A673 (cell line): ENCODE measurements at regions not wholly inside any gene's neighbourhood (a gene's known extent, or its start where the extent isn't known, plus 50 kb on each side); places are given as distances from the start of the nearest gene placed in this dataset.

ENCODE experiments used
- BruUV-seq: library from RNA; stranded (reverse); fragments of 400-500 nt; replicated peaks from 2 replicates; lab custom pipeline; 2021; lab: Mats Ljungman, UMichigan
- CTCF ChIA-PET: fragments of 300-600 bp; sonication (Branson Sonifier 250); formaldehyde crosslinking; loops from one replicate; lab custom pipeline; 2022; ENCODE audit warnings: antibody characterized with exemption; lab: Charles Lee
- POLR2A ChIA-PET: fragments of 300-600 bp; sonication (Branson Sonifier 250); formaldehyde crosslinking; loops from one replicate; lab custom pipeline; 2022; ENCODE audit warnings: antibody characterized with exemption; ENCODE audit not compliant: low non-redundant PET; lab: Charles Lee
- DNase-seq: peaks from one replicate; pipeline ENCODE4 v3.0.0-alpha.2; 2015; ENCODE audit warnings: low spot score
- H3K27ac ChIP-seq: fragments of 200-600 bp; sonication (generic); 2 replicates; pipeline ENCODE4 v1.5.1; 2016; ENCODE audit warnings: mixed run types, low read depth, mild to moderate bottlenecking, mixed read lengths, antibody characterized with exemption, low read length; ENCODE audit not compliant: poor library complexity, severe bottlenecking
- H3K27me3 ChIP-seq: fragments of 200-600 bp; sonication (generic); replicated peaks from 2 replicates; pipeline ENCODE4 v1.6.1; 2017; ENCODE audit warnings: mixed run types, low read depth, mild to moderate bottlenecking, mixed read lengths, antibody characterized with exemption, low read length; ENCODE audit not compliant: insufficient read depth, poor library complexity
- H3K36me3 ChIP-seq: fragments of 200-600 bp; sonication (generic); 2 replicates; pipeline ENCODE4 v1.6.1; 2016; ENCODE audit warnings: mixed run types, mild to moderate bottlenecking, mixed read lengths, antibody characterized with exemption, low read length; ENCODE audit not compliant: insufficient read depth, poor library complexity, severe bottlenecking
- H3K4me1 ChIP-seq: fragments of 200-600 bp; sonication (generic); 2 replicates; pipeline ENCODE4 v1.6.1; 2017; ENCODE audit warnings: mixed run types, mild to moderate bottlenecking, mixed read lengths, antibody characterized with exemption, low read length; ENCODE audit not compliant: insufficient read depth, poor library complexity, severe bottlenecking
- H3K4me3 ChIP-seq: fragments of 200-600 bp; sonication (generic); 2 replicates; pipeline ENCODE4 v1.5.1; 2016; ENCODE audit warnings: low read depth, mixed run types, mild to moderate bottlenecking, mixed read lengths, low read length; ENCODE audit not compliant: poor library complexity, severe bottlenecking
- H3K9me3 ChIP-seq: fragments of 200-600 bp; sonication (generic); 2 replicates; pipeline ENCODE4 v1.6.1; 2016; ENCODE audit warnings: mixed run types, low read depth, mild to moderate bottlenecking, mixed read lengths, antibody characterized with exemption, low read length; ENCODE audit not compliant: poor library complexity, severe bottlenecking
- EZH2 ChIP-seq: fragments of 200-600 bp; sonication (generic); IDR thresholded peaks from 2 replicates; pipeline ENCODE4 v1.6.1; 2017; ENCODE audit warnings: borderline replicate concordance, low read depth, mild to moderate bottlenecking, mixed read lengths, antibody characterized with exemption, low read length; ENCODE audit not compliant: poor library complexity, severe bottlenecking
- intact Hi-C: fragments of 100-400 bp; cut with micrococcal nuclease; formaldehyde crosslinking; loops from one replicate; pipeline ENCODE4 v1.10.0; 2022; ENCODE audit not compliant: unreplicated experiment
- TF ChIP-seq, protein P1 (sequence below): fragments of 300-800, 200-600 bp; sonication (generic); conservative IDR thresholded peaks from 2 replicates; pipeline ENCODE4 v1.5.1; 2017; ENCODE audit warnings: low read depth, mild to moderate bottlenecking, antibody characterized with exemption, low read length, moderate library complexity, mixed read lengths

DNA sequence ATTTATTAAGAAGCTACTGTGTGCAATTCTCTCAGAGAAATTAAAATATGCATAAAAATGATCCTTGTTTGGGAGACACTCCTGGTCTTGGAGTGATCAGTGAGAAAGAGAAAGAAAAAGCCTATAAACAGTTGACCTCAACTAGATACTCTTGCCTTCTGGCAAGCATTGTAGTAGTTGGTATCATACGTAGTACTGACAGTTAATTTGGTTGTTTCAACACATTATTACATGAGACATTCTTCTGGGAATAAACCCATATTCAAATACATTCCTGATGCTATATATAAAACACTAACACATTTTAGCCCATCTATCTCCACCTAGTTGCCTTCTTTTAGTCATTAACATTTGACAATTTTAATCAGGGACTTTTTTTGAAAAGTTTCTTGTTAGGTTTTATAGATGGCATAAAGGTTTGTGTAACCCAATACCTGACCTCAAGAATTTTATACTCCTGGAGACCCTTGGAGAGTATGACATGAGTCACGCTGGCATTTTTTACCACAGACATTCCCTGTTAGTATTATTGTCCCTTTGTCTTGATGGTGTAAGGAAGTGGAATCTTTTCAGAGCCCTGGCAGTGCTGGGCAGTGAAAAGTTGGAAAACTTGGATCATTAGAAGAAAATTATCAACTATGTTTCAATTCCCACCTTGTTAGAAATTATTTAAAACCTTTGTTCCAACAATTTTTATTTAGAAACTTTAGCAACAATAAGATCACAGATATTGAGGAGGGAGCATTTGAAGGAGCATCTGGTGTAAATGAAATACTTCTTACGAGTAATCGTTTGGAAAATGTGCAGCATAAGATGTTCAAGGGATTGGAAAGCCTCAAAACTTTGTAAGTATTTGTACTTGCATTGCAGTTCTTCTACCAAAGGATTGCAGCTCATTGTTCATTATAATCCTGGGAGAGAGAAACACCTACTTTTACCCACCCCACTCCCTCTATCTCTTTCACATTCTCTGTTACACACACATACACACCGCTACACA, 167.1 kb upstream of the PACRGL start:
- ChIA-PET CTCF (no interaction called here), POLR2A (no interaction called here)
- TF ChIP-seq, protein P1, sequence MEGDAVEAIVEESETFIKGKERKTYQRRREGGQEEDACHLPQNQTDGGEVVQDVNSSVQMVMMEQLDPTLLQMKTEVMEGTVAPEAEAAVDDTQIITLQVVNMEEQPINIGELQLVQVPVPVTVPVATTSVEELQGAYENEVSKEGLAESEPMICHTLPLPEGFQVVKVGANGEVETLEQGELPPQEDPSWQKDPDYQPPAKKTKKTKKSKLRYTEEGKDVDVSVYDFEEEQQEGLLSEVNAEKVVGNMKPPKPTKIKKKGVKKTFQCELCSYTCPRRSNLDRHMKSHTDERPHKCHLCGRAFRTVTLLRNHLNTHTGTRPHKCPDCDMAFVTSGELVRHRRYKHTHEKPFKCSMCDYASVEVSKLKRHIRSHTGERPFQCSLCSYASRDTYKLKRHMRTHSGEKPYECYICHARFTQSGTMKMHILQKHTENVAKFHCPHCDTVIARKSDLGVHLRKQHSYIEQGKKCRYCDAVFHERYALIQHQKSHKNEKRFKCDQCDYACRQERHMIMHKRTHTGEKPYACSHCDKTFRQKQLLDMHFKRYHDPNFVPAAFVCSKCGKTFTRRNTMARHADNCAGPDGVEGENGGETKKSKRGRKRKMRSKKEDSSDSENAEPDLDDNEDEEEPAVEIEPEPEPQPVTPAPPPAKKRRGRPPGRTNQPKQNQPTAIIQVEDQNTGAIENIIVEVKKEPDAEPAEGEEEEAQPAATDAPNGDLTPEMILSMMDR = no peak
- no peak for TF ChIP-seq EZH2
- DNase-seq = no peak
- peaks cover 14% of the 10 kb centered on the region for H3K4me1 ChIP-seq
- no peaks in the 10 kb centered on the region for H3K27me3 ChIP-seq
- no peaks in the 10 kb centered on the region for H3K36me3 ChIP-seq
- no peaks in the 10 kb centered on the region for H3K9me3 ChIP-seq
- no TSS peak for BruUV-seq
- H3K4me3 ChIP-seq = no peak overlapping the region
- H3K27ac ChIP-seq = no peak overlapping the region
- intact Hi-C loops = no loop called here

DNA sequence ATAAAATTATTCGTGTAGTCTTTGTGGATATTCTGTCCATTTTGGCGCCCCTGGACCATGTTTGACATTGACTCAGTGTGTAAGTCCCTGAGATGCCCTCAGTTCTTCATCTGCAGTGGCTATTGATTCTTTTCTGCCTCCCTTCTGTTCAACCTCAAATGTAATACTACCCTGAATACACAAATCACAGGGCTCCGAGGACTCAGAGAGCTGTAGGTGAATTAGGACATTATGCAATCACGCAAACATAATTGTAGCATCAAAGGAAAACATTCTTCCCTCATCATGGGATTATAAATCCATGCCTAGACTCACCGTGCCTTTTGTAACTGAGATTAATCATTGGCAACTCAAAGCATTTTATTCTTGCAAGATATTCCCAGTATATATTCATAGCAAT, 161.4 kb upstream of the PACRGL start:
- no peak overlapping the region for H3K4me3 ChIP-seq
- no TSS peak for BruUV-seq
- CTCF ChIA-PET = interaction anchor here (0.6 kb wide), 1 partner anchor 288 kb away, joined by 3 read pairs; no protein-coding TSS in a partner anchor

DNA sequence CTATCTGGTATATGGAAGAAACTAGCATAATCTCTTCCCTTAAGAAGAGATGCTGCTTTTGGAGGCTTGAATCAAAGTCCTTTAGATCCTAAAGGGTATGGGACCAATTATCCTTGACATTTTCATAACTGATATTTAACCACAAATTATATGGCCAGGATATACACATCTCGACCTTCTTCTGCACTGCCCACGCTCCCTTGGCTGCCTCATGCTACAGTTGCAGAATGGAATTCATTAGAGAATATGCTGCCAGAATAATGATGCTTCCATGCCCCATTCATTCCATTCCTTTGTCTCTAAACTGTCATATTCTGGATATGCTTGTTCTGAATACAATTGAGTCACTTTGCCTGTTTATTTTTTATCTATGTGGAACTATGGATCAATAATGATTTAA, 157.1 kb upstream of the PACRGL start:
- Histone ChIP-seq H3K27me3 (no peaks in the 10 kb centered on the region), H3K36me3 (no peaks in the 10 kb centered on the region), H3K4me1 (peaks cover 5% of the 10 kb centered on the region), H3K9me3 (no peaks in the 10 kb centered on the region), H3K27ac (no peak overlapping the region), H3K4me3 (no peak overlapping the region)
- no TSS peak for BruUV-seq
- DNase-seq = no peak
- CTCF ChIA-PET = no interaction called here
- POLR2A ChIA-PET = no interaction called here
- intact Hi-C loops = loop anchor here (5.0 to 10.0 kb wide), 6 partner anchors 139 to 1858 kb away; partner anchors contain the start of gene SLIT2
- TF ChIP-seq EZH2 = no peak
- TF ChIP-seq, protein P1 = no peak

More for the DNA sequence above, 161.4 kb upstream of the PACRGL start:
- Histone ChIP-seq H3K27ac (no peak overlapping the region), H3K4me1 (no peaks in the 10 kb centered on the region), H3K36me3 (no peaks in the 10 kb centered on the region), H3K9me3 (no peaks in the 10 kb centered on the region), H3K27me3 (no peaks in the 10 kb centered on the region)
- intact Hi-C loops = no loop called here
- no peak for DNase-seq
- POLR2A ChIA-PET = no interaction called here
- TF ChIP-seq EZH2 = no peak
- TF ChIP-seq, protein P1 = no peak
